Esophagus muscularis mucosa (tissue), 4 donors: ENCODE measurements at regions not wholly inside any gene's neighbourhood (a gene's known extent, or its start where the extent isn't known, plus 50 kb on each side); places are given as distances from the start of the nearest gene placed in this dataset.

ENCODE experiments used
- DNase-seq: peaks from one replicate; pipeline ENCODE4 v3.0.0-alpha.2; 2017; ENCODE audit errors: extremely low spot score
- H3K27ac ChIP-seq, 4 donors: fragments of 200-600 bp; sonication (generic); replicated peaks in 1 of 4; 1 replicate in 3 of 4; 2 replicates in 1 of 4; pipeline ENCODE4 v1.5.1; 2016 to 2019; ENCODE audit warnings: mild to moderate bottlenecking in 1 of 4
- H3K27me3 ChIP-seq, 4 donors: fragments of 200-600 bp; sonication (generic); one replicate each; pipeline versions ENCODE4 v1.5.1 to v1.6.0; 2016 to 2019
- H3K36me3 ChIP-seq, 4 donors: fragments of 200-600 bp; sonication (generic); one replicate each; pipeline ENCODE4 v1.5.1; 2016 to 2019
- H3K4me1 ChIP-seq, 4 donors: fragments of 200-600 bp; sonication (generic); one replicate each; pipeline ENCODE4 v1.5.1; 2016 to 2019
- H3K4me3 ChIP-seq, 4 donors: fragments of 200-600 bp; sonication (generic); 1 replicate in 2 of 4; 2 replicates in 2 of 4; pipeline ENCODE4 v1.5.1; 2016 to 2019; ENCODE audit warnings: mild to moderate bottlenecking in 4 of 4, moderate library complexity in 1 of 4
- H3K9me3 ChIP-seq, 4 donors: fragments of 200-600 bp; sonication (generic); 1 replicate in 3 of 4; 2 replicates in 1 of 4; pipeline ENCODE4 v1.5.1; 2016 to 2019
- CTCF ChIP-seq, 3 experiments: fragments of 200-600 bp in 2 of 3; fragments of 450-650 bp in 1 of 3; sonication (generic) in 2 of 3; IDR thresholded peaks; one replicate each; pipeline ENCODE4 v1.5.1; 2017 to 2019; ENCODE audit warnings: antibody characterized with exemption in 3 of 3, mild to moderate bottlenecking in 2 of 3, moderate library complexity in 1 of 3
- EP300 ChIP-seq: sonication (generic); formaldehyde crosslinking; IDR thresholded peaks from one replicate; pipeline ENCODE4 v1.6.1; 2017; ENCODE audit warnings: antibody characterized with exemption
- POLR2A ChIP-seq: fragments of 450-650 bp; IDR thresholded peaks from one replicate; pipeline ENCODE4 v1.6.1; 2017; ENCODE audit warnings: antibody characterized with exemption, moderate library complexity, mild to moderate bottlenecking, low read depth
- POLR2AphosphoS5 ChIP-seq, 2 donors: sonication (generic); formaldehyde crosslinking; IDR thresholded peaks; one replicate each; pipeline ENCODE4 v1.6.1; 2017; ENCODE audit warnings: antibody characterized with exemption in 2 of 2
- WGBS: methylation state at CpG from one replicate; pipeline ENCODE4 v1.1.5; 2018; 5-methylcytosine and 5-hydroxymethylcytosine counted together
- intact Hi-C: fragments of 100-400 bp; cut with DNase I; formaldehyde crosslinking; loops from one replicate; pipeline ENCODE4 v1.15.1; 2023

- no peaks in the 10 kb centered on the region for H3K36me3 ChIP-seq
- H3K4me1 ChIP-seq = peaks cover 0 to 8% (median 2%) of the 10 kb centered on the region in 4 donors
- H3K27me3 ChIP-seq = no peaks in the 10 kb centered on the region
- no peaks in the 10 kb centered on the region for H3K9me3 ChIP-seq
- TF ChIP-seq CTCF (IDR thresholded peaks at IDR 0.05) (no peak), EP300 (no peak), POLR2A (no peak), POLR2AphosphoS5 (IDR thresholded peaks at IDR 0.05) (no peak)
- intact Hi-C loops = no loop called here
- 83% methylated on average over 2 of the region's 2 CpGs for WGBS
- no peak overlapping the region for H3K27ac ChIP-seq
- H3K4me3 ChIP-seq = no peak overlapping the region
- DNase-seq = no peak
Observed at GRCh38 chr1:78240191-78240590, 194.4 kb downstream of the GIPC2 start.

GRCh38 chr1:78240755-78241154 is 195.0 kb downstream of the GIPC2 start:
- WGBS = 38% methylated on average over 3 of the region's 3 CpGs
- Histone ChIP-seq H3K36me3 (no peaks in the 10 kb centered on the region), H3K9me3 (no peaks in the 10 kb centered on the region), H3K4me1 (peaks cover 0 to 8% (median 2%) of the 10 kb centered on the region in 4 donors), H3K27ac (no peak overlapping the region), H3K27me3 (no peaks in the 10 kb centered on the region), H3K4me3 (no peak overlapping the region)
- no peak for TF ChIP-seq POLR2AphosphoS5 (IDR thresholded peaks at IDR 0.05)
- TF ChIP-seq EP300 = no peak
- TF ChIP-seq POLR2A = no peak
- no peak for TF ChIP-seq CTCF (IDR thresholded peaks at IDR 0.05)
- no peak for DNase-seq
- intact Hi-C loops = no loop called here

GRCh38 chr1:78247079-78247478 is 201.3 kb downstream of the GIPC2 start:
- WGBS = 87% methylated on average over 2 of the region's 2 CpGs
- Histone ChIP-seq H3K36me3 (no peaks in the 10 kb centered on the region), H3K27ac (no peak overlapping the region), H3K4me1 (no peaks in the 10 kb centered on the region), H3K9me3 (no peaks in the 10 kb centered on the region), H3K4me3 (no peak overlapping the region), H3K27me3 (no peaks in the 10 kb centered on the region)
- no peak for DNase-seq
- TF ChIP-seq POLR2AphosphoS5 (IDR thresholded peaks at IDR 0.05) (no peak), POLR2A (no peak), CTCF (IDR thresholded peaks at IDR 0.05) (no peak), EP300 (no peak)
- intact Hi-C loops = no loop called here

- 46% methylated on average over 4 of the region's 4 CpGs for WGBS
- no peaks in the 10 kb centered on the region for H3K4me1 ChIP-seq
- no peak for DNase-seq
- intact Hi-C loops = no loop called here
- H3K27me3 ChIP-seq = no peaks in the 10 kb centered on the region
- TF ChIP-seq CTCF (IDR thresholded peaks at IDR 0.05) (no peak), POLR2A (no peak), EP300 (no peak), POLR2AphosphoS5 (IDR thresholded peaks at IDR 0.05) (no peak)
- no peak overlapping the region for H3K27ac ChIP-seq
- no peak overlapping the region for H3K4me3 ChIP-seq
- no peaks in the 10 kb centered on the region for H3K9me3 ChIP-seq
- no peaks in the 10 kb centered on the region for H3K36me3 ChIP-seq
Observed at GRCh38 chr1:78250201-78250600, 204.4 kb downstream of the GIPC2 start.

- Histone ChIP-seq H3K27ac (no peak overlapping the region), H3K9me3 (peaks cover 0 to 3% (median 0%) of the 10 kb centered on the region in 4 donors), H3K27me3 (no peaks in the 10 kb centered on the region), H3K4me1 (no peaks in the 10 kb centered on the region), H3K4me3 (no peak overlapping the region), H3K36me3 (no peaks in the 10 kb centered on the region)
- intact Hi-C loops = no loop called here
- DNase-seq = no peak
- TF ChIP-seq POLR2AphosphoS5 (IDR thresholded peaks at IDR 0.05) (no peak), POLR2A (no peak), EP300 (no peak), CTCF (IDR thresholded peaks at IDR 0.05) (no peak)
- 71% methylated on average over 3 of the region's 3 CpGs for WGBS
Observed at GRCh38 chr1:78254517-78254916, 208.8 kb downstream of the GIPC2 start.
